ENCODE measurements at regions not wholly inside any gene's neighbourhood (a gene's known extent, or its start where the extent isn't known, plus 50 kb on each side); places are given as distances from the start of the nearest gene placed in this dataset.
"Not testable (repeated sequence)": the region's sequence is repeated elsewhere in the genome, so short reads cannot be mapped to it uniquely, and the experiment has no call there.

- no peak for TF ChIP-seq CTCF (conservative IDR thresholded peaks at IDR 0.05)
- no peak overlapping the region for H3K27ac ChIP-seq
Observed at GRCh38 chr4:174183259-174183658, 100.2 kb downstream of the FBXO8 start.

GRCh38 chr4:174181827-174182226 is 101.6 kb downstream of the FBXO8 start:
- TF ChIP-seq CTCF (conservative IDR thresholded peaks at IDR 0.05) = peak; percentile 16; the same call in 1 of the 2 replicates
- no peak overlapping the region for H3K27ac ChIP-seq

- no peak for TF ChIP-seq CTCF (conservative IDR thresholded peaks at IDR 0.05)
- H3K27ac ChIP-seq = no peak overlapping the region
Observed at GRCh38 chr4:174177536-174177935, 105.9 kb downstream of the FBXO8 start.

- not testable (repeated sequence) for H3K27ac ChIP-seq
Observed at GRCh38 chr4:174175836-174176235, 107.6 kb downstream of the FBXO8 start.

- no peak overlapping the region for H3K27ac ChIP-seq
- TF ChIP-seq CTCF (conservative IDR thresholded peaks at IDR 0.05) = no peak
Observed at GRCh38 chr4:174173360-174173759, 110.1 kb downstream of the FBXO8 start.

- no peak for TF ChIP-seq CTCF (conservative IDR thresholded peaks at IDR 0.05)
- no peak overlapping the region for H3K27ac ChIP-seq
Observed at GRCh38 chr4:174172274-174172673, 111.2 kb downstream of the FBXO8 start.

- no peak overlapping the region for H3K27ac ChIP-seq
- TF ChIP-seq CTCF (conservative IDR thresholded peaks at IDR 0.05) = no peak
Observed at GRCh38 chr4:174170906-174171305, 112.6 kb downstream of the FBXO8 start.

GRCh38 chr4:174170091-174170490 is 113.4 kb downstream of the FBXO8 start:
- no peak for TF ChIP-seq CTCF (conservative IDR thresholded peaks at IDR 0.05)
- H3K27ac ChIP-seq = no peak overlapping the region
